ENCODE measurements at regions not wholly inside any gene's neighbourhood (a gene's known extent, or its start where the extent isn't known, plus 50 kb on each side); places are given as distances from the start of the nearest gene placed in this dataset.

GRCh38 chr15:97301166-97301565 is 659.3 kb upstream of the ARRDC4 start:
- no peak for TF ChIP-seq CTCF (IDR thresholded peaks at IDR 0.05; ENCODE audit: low read depth, low read length)
- TF ChIP-seq EZH2phosphoT487 (IDR thresholded peaks at IDR 0.05; ENCODE audit: low read depth) = no peak

Data from OCI-LY3 (cell line).